ENCODE measurements at regions not wholly inside any gene's neighbourhood (a gene's known extent, or its start where the extent isn't known, plus 50 kb on each side); places are given as distances from the start of the nearest gene placed in this dataset.

DNA sequence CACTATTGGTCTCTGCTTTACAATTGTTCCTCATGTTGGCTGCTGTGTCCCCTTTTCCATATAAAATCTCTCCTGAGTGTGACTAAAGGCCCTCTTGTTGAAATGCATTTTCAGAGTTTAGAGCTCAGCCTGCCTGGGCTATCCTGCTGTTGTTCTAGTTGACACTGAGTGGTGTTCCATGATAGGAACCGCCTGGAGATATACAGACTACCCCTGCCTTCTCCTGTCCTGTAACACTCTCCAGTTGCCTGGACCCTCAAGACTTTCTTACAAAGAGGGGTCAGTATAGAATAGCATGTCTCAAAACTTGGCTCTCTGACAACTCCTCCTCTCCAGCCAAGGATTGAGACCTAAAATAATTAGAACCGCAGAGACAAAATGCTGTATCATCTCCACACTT is 152.0 kb upstream of the POU3F1 start:
- H4K20me1 ChIP-seq (replicated peaks; ENCODE audit: control insufficient read depth, extremely low read depth, insufficient read depth, low read length), result no peaks in the 10 kb centered on the region
- BruUV-seq (replicated peaks), result no TSS peak
- dilution Hi-C loops (cut with MboI; ENCODE audit: extremely low pct_ligation_motif_present, low sequenced_read_pairs), result no loop called here

More for the DNA sequence above, 152.0 kb upstream of the POU3F1 start:
- no peaks in the 10 kb centered on the region for H3K36me3 ChIP-seq (ENCODE audit: control insufficient read depth in 2 of 2, extremely low read depth in 1 of 2, insufficient read depth in 2 of 2, low read length in 2 of 2)
- H3K79me2 ChIP-seq (ENCODE audit: control insufficient read depth, insufficient read depth, low read length), result no peaks in the 10 kb centered on the region
- H3K27me3 ChIP-seq (ENCODE audit: control insufficient read depth in 2 of 2, insufficient read depth in 2 of 2, low read length in 2 of 2), result no peaks in the 10 kb centered on the region
- H3K4me3 ChIP-seq (replicated peaks in 1 of 3; ENCODE audit: insufficient read depth in 1 of 3, low read depth in 1 of 3, low read length in 3 of 3), result no peak overlapping the region
- no peak overlapping the region for H3K27ac ChIP-seq (ENCODE audit: insufficient read depth, low read depth, low read length)
- ChIA-PET CTCF (no interaction called here), POLR2A (no interaction called here)
- no peaks in the 10 kb centered on the region for H3K4me1 ChIP-seq (ENCODE audit: control insufficient read depth, extremely low read depth, insufficient read depth, low read length)
- H3K4me2 ChIP-seq (ENCODE audit: insufficient read depth, low read length), result no peak overlapping the region
- no peak for TF ChIP-seq MYC (IDR thresholded peaks at IDR 0.05; ENCODE audit: low read depth, low read length)
- no peak for TF ChIP-seq POLR2AphosphoS5 (IDR thresholded peaks at IDR 0.05; ENCODE audit: insufficient read depth, low read depth, low read length)
- no peak for TF ChIP-seq JUN (IDR thresholded peaks at IDR 0.05; ENCODE audit: borderline replicate concordance, insufficient read depth, insufficient read length, low read depth)
- TF ChIP-seq, protein P1, sequence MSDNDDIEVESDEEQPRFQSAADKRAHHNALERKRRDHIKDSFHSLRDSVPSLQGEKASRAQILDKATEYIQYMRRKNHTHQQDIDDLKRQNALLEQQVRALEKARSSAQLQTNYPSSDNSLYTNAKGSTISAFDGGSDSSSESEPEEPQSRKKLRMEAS (IDR thresholded peaks at IDR 0.05; ENCODE audit: insufficient read depth, insufficient read length), result no peak
- no peak for TF ChIP-seq POLR2A (IDR thresholded peaks at IDR 0.05; ENCODE audit: low read depth, low read length)
- TF ChIP-seq, protein P2, sequence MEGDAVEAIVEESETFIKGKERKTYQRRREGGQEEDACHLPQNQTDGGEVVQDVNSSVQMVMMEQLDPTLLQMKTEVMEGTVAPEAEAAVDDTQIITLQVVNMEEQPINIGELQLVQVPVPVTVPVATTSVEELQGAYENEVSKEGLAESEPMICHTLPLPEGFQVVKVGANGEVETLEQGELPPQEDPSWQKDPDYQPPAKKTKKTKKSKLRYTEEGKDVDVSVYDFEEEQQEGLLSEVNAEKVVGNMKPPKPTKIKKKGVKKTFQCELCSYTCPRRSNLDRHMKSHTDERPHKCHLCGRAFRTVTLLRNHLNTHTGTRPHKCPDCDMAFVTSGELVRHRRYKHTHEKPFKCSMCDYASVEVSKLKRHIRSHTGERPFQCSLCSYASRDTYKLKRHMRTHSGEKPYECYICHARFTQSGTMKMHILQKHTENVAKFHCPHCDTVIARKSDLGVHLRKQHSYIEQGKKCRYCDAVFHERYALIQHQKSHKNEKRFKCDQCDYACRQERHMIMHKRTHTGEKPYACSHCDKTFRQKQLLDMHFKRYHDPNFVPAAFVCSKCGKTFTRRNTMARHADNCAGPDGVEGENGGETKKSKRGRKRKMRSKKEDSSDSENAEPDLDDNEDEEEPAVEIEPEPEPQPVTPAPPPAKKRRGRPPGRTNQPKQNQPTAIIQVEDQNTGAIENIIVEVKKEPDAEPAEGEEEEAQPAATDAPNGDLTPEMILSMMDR (IDR thresholded peaks at IDR 0.05; ENCODE audit: extremely low read depth in 1 of 2, insufficient read depth in 1 of 2, low read depth in 1 of 2, low read length in 2 of 2), result no peak
- TF ChIP-seq FOS (IDR thresholded peaks at IDR 0.05; ENCODE audit: borderline replicate concordance, insufficient read depth, low read length), result no peak
- no peak for TF ChIP-seq EZH2 (IDR thresholded peaks at IDR 0.05; ENCODE audit: borderline replicate concordance, low read depth, low read length, severe bottlenecking)
- TF ChIP-seq GATA2 (IDR thresholded peaks at IDR 0.05; ENCODE audit: insufficient read depth, insufficient read length, low read depth, low read length), result no peak
- no peak overlapping the region for H2AFZ ChIP-seq (ENCODE audit: low read depth, low read length)
- H3K9me1 ChIP-seq (replicated peaks; ENCODE audit: control insufficient read depth, extremely low read depth, insufficient read depth, low read length), result no peaks in the 10 kb centered on the region
- intact Hi-C loops (cut with micrococcal nuclease), result no loop called here
- no peaks in the 10 kb centered on the region for H3K9me3 ChIP-seq (replicated peaks; ENCODE audit: control insufficient read depth, insufficient read depth, low read length)
- H3K9ac ChIP-seq (replicated peaks; ENCODE audit: extremely low read depth, insufficient read depth, low read length), result no peak overlapping the region
- DNase-seq (ENCODE audit: low read depth, low spot score), result no peak
- FAIRE-seq, result no peak
